Left ventricle myocardium inferior (tissue), 1 donor: ENCODE measurements at regions not wholly inside any gene's neighbourhood (a gene's known extent, or its start where the extent isn't known, plus 50 kb on each side); places are given as distances from the start of the nearest gene placed in this dataset.

ENCODE experiments used
- DNase-seq: peaks from one replicate; pipeline ENCODE4 v3.0.0-alpha.2; 2020
- H3K27ac ChIP-seq: fragments of 200-600 bp; replicated peaks from 2 replicates; pipeline ENCODE4 v1.8.0; 2021
- H3K27me3 ChIP-seq: fragments of 200-600 bp; 2 replicates; pipeline ENCODE4 v1.8.0; 2021; ENCODE audit warnings: low read depth
- H3K36me3 ChIP-seq: fragments of 200-600 bp; 2 replicates; pipeline ENCODE4 v1.8.0; 2021
- H3K4me1 ChIP-seq: fragments of 200-600 bp; 2 replicates; pipeline ENCODE4 v1.8.0; 2021
- H3K4me3 ChIP-seq: fragments of 200-600 bp; 2 replicates; pipeline ENCODE4 v1.8.0; 2021; ENCODE audit warnings: mild to moderate bottlenecking, moderate library complexity
- H3K9me3 ChIP-seq: fragments of 200-600 bp; replicated peaks from 2 replicates; pipeline ENCODE4 v1.8.0; 2021
- CTCF ChIP-seq: fragments of 200-600 bp; IDR thresholded peaks from 2 replicates; pipeline ENCODE4 v1.8.0; 2021; ENCODE audit warnings: antibody characterized with exemption, mild to moderate bottlenecking, borderline replicate concordance
- intact Hi-C: fragments of 100-400 bp; cut with micrococcal nuclease; formaldehyde crosslinking; loops from one replicate; pipeline ENCODE4 v1.11.0; 2022
- donor health status: DM: no; HTN: yes; CAD: no; lungs with severe emphysema.

DNA sequence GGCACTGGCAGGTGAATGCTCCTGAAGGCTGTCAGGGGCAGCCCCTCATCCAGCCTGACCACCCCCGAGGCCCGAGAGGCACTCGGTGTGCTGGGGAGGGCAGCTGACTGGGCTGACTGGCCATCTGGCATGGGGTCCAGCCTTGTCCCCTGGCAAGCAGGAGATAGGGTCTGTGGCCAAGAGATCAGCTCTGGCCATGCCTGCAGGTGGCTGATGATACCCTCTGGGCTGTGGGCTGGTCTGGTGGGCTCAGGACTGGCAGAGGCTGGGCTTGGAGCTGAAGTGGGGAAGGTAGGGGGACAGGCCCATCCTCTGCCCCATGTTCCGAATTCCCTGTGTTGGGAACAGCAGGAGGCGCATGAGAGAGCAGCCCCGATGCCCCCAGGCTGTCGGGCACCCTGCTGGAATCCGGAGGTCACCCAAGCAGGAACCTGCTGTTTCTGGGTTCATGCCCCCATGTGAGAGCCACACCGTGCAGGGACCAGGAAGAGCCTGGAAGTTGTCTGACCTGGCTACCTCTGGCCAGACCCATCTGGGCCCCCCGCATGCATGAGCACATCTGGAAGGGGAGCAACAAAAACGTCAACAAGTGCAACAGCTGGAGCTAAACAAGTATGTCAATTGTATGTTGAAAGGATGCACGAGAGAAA, 527.0 kb downstream of the TBC1D22A start:
- DNase-seq: no peak
- no peak overlapping the region for H3K4me3 ChIP-seq
- H3K4me1 ChIP-seq: no peaks in the 10 kb centered on the region
- no peak overlapping the region for H3K27ac ChIP-seq
- no peaks in the 10 kb centered on the region for H3K9me3 ChIP-seq
- intact Hi-C loops: no loop called here
- no peak for TF ChIP-seq CTCF
- H3K27me3 ChIP-seq: peaks cover 61% of the 10 kb centered on the region
- H3K36me3 ChIP-seq: no peaks in the 10 kb centered on the region

- DNase-seq: no peak
- Histone ChIP-seq H3K4me3 (no peak overlapping the region), H3K9me3 (no peaks in the 10 kb centered on the region), H3K4me1 (no peaks in the 10 kb centered on the region), H3K36me3 (no peaks in the 10 kb centered on the region), H3K27ac (no peak overlapping the region), H3K27me3 (peaks cover 66% of the 10 kb centered on the region)
- intact Hi-C loops: no loop called here
- TF ChIP-seq CTCF: no peak
Observed at GRCh38 chr22:47288680-47289079, 526.2 kb downstream of the TBC1D22A start.

DNA sequence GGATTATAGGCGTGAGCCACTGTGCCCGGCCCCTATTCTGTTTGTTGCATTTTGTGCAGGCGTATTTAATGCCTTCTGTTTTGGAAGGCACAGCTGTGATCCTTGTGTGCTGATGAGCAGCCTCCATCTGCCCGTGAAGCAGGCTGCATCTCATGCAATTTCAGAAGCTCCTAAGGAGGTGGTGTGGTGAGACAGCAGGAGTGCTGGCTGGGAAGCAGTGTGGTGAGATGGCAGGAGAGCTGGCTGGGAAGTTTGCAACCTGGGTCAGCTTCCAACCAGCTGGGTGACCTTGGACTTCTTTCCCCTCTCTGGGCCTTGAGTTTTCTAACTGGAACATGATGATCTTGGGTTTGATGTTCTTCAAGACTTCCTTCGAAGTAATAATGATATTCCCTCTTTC, 525.1 kb downstream of the TBC1D22A start:
- TF ChIP-seq CTCF: no peak
- Histone ChIP-seq H3K4me1 (no peaks in the 10 kb centered on the region), H3K4me3 (no peak overlapping the region), H3K27ac (no peak overlapping the region), H3K27me3 (peaks cover 77% of the 10 kb centered on the region), H3K9me3 (no peaks in the 10 kb centered on the region), H3K36me3 (no peaks in the 10 kb centered on the region)
- intact Hi-C loops: no loop called here
- no peak for DNase-seq

GRCh38 chr22:47286590-47286989, 524.1 kb downstream of the TBC1D22A start:
- intact Hi-C loops: no loop called here
- H3K27ac ChIP-seq: no peak overlapping the region
- H3K4me1 ChIP-seq: no peaks in the 10 kb centered on the region
- peaks cover 87% of the 10 kb centered on the region for H3K27me3 ChIP-seq
- no peaks in the 10 kb centered on the region for H3K36me3 ChIP-seq
- TF ChIP-seq CTCF: no peak
- H3K4me3 ChIP-seq: no peak overlapping the region
- DNase-seq: no peak
- no peaks in the 10 kb centered on the region for H3K9me3 ChIP-seq

DNA sequence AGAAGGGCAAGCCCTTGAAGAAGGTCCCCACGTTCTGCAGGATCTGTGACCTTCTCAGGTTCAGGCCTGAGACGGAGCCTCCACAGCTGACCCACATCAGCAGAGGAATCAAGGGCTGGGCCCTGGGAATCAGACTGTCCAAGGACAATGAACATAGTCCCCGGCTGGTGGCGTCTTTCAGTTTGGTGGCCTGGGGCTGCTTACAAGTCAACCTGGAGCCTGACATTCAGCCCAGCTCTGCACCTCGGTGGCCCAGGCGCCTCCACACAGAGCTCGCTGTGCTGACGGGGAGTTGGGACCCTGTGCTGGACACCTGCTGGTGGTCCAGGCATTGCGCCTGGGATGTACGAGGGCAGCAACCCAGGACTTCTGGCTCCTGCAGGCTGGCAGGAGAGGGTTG, 523.5 kb downstream of the TBC1D22A start:
- Histone ChIP-seq H3K27ac (no peak overlapping the region), H3K9me3 (no peaks in the 10 kb centered on the region), H3K4me1 (no peaks in the 10 kb centered on the region), H3K36me3 (no peaks in the 10 kb centered on the region), H3K4me3 (no peak overlapping the region), H3K27me3 (peaks cover 92% of the 10 kb centered on the region)
- intact Hi-C loops: no loop called here
- no peak for DNase-seq
- TF ChIP-seq CTCF: no peak
